HEK293 (cell line): ENCODE measurements at regions not wholly inside any gene's neighbourhood (a gene's known extent, or its start where the extent isn't known, plus 50 kb on each side); places are given as distances from the start of the nearest gene placed in this dataset.

ENCODE experiments used
- REPIN1 ChIP-seq: fragments of 450-650 bp; formaldehyde crosslinking; IDR thresholded peaks from 2 replicates; pipeline ENCODE4 v1.5.1; 2017; ENCODE audit warnings: missing biosample characterization, missing genetic modification characterization, low read depth
- SP2 ChIP-seq: fragments of 450-650 bp; formaldehyde crosslinking; IDR thresholded peaks from 2 replicates; pipeline ENCODE4 v1.5.1; 2016; ENCODE audit warnings: missing biosample characterization, missing genetic modification characterization
- WT1 ChIP-seq: fragments of 450-650 bp; formaldehyde crosslinking; IDR thresholded peaks from 2 replicates; pipeline ENCODE4 v1.5.1; 2016; ENCODE audit warnings: missing biosample characterization, missing genetic modification characterization
- ZBTB17 ChIP-seq: fragments of 450-650 bp; formaldehyde crosslinking; IDR thresholded peaks from 2 replicates; pipeline ENCODE4 v1.5.1; 2016; ENCODE audit warnings: missing biosample characterization, missing genetic modification characterization
- ZBTB21 ChIP-seq: fragments of 450-650 bp; formaldehyde crosslinking; IDR thresholded peaks from 2 replicates; pipeline ENCODE4 v1.5.1; 2017; ENCODE audit warnings: missing biosample characterization, missing genetic modification characterization
- ZNF184 ChIP-seq: fragments of 450-650 bp; IDR thresholded peaks from 2 replicates; pipeline ENCODE4 v1.5.1; 2018; ENCODE audit warnings: missing biosample characterization, mild to moderate bottlenecking, missing genetic modification characterization
- ZNF24 ChIP-seq: fragments of 450-650 bp; formaldehyde crosslinking; IDR thresholded peaks from 2 replicates; pipeline ENCODE4 v1.5.1; 2016; ENCODE audit warnings: missing biosample characterization, missing genetic modification characterization
- ZNF473 ChIP-seq: fragments of 450-650 bp; formaldehyde crosslinking; IDR thresholded peaks from 2 replicates; pipeline ENCODE4 v1.5.1; 2017; ENCODE audit warnings: missing biosample characterization, missing genetic modification characterization
- ZNF501 ChIP-seq: fragments of 450-650 bp; formaldehyde crosslinking; IDR thresholded peaks from 2 replicates; pipeline ENCODE4 v1.5.1; 2016; ENCODE audit warnings: missing biosample characterization, missing genetic modification characterization
- ZNF521 ChIP-seq: fragments of 450-650 bp; formaldehyde crosslinking; IDR thresholded peaks from 2 replicates; pipeline ENCODE4 v1.5.1; 2017; ENCODE audit warnings: missing biosample characterization, mild to moderate bottlenecking, missing genetic modification characterization
- ZNF747 ChIP-seq: fragments of 450-650 bp; formaldehyde crosslinking; IDR thresholded peaks from 2 replicates; pipeline ENCODE4 v1.5.1; 2016; ENCODE audit warnings: missing biosample characterization, missing genetic modification characterization
- ZNF777 ChIP-seq: fragments of 450-650 bp; formaldehyde crosslinking; IDR thresholded peaks from 2 replicates; pipeline ENCODE4 v1.5.1; 2017; ENCODE audit warnings: missing biosample characterization, missing genetic modification characterization, borderline replicate concordance
- TF ChIP-seq, protein P1 (sequence below): fragments of 450-650 bp; formaldehyde crosslinking; IDR thresholded peaks from 2 replicates; pipeline ENCODE4 v1.5.1; 2016; ENCODE audit warnings: missing biosample characterization, missing genetic modification characterization
- TF ChIP-seq, protein P2 (sequence below): fragments of 450-650 bp; formaldehyde crosslinking; IDR thresholded peaks from 2 replicates; pipeline ENCODE4 v1.5.1; 2016; ENCODE audit warnings: missing biosample characterization, missing genetic modification characterization

GRCh38 chr3:180359061-180359952, 242.7 kb upstream of the TTC14 start:
- TF ChIP-seq ZNF24 (no peak), ZNF501 (no peak), ZBTB17 (tag by site-specific recombination) (no peak), ZNF473 (tag by site-specific recombination) (no peak), ZNF184 (no peak), ZNF521 (tag by site-specific recombination) (no peak), REPIN1 (tag by site-specific recombination) (no peak), ZBTB21 (no peak), ZNF747 (tag by site-specific recombination) (no peak), ZNF777 (tag by site-specific recombination) (no peak), WT1 (no peak), SP2 (no peak)
- TF ChIP-seq, protein P1, sequence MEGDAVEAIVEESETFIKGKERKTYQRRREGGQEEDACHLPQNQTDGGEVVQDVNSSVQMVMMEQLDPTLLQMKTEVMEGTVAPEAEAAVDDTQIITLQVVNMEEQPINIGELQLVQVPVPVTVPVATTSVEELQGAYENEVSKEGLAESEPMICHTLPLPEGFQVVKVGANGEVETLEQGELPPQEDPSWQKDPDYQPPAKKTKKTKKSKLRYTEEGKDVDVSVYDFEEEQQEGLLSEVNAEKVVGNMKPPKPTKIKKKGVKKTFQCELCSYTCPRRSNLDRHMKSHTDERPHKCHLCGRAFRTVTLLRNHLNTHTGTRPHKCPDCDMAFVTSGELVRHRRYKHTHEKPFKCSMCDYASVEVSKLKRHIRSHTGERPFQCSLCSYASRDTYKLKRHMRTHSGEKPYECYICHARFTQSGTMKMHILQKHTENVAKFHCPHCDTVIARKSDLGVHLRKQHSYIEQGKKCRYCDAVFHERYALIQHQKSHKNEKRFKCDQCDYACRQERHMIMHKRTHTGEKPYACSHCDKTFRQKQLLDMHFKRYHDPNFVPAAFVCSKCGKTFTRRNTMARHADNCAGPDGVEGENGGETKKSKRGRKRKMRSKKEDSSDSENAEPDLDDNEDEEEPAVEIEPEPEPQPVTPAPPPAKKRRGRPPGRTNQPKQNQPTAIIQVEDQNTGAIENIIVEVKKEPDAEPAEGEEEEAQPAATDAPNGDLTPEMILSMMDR (tag by site-specific recombination), result no peak
- TF ChIP-seq, protein P2, sequence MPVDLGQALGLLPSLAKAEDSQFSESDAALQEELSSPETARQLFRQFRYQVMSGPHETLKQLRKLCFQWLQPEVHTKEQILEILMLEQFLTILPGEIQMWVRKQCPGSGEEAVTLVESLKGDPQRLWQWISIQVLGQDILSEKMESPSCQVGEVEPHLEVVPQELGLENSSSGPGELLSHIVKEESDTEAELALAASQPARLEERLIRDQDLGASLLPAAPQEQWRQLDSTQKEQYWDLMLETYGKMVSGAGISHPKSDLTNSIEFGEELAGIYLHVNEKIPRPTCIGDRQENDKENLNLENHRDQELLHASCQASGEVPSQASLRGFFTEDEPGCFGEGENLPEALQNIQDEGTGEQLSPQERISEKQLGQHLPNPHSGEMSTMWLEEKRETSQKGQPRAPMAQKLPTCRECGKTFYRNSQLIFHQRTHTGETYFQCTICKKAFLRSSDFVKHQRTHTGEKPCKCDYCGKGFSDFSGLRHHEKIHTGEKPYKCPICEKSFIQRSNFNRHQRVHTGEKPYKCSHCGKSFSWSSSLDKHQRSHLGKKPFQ, result no peak
